ENCODE measurements at regions not wholly inside any gene's neighbourhood (a gene's known extent, or its start where the extent isn't known, plus 50 kb on each side); places are given as distances from the start of the nearest gene placed in this dataset.

- TF ChIP-seq EZH2 (IDR thresholded peaks at IDR 0.05; ENCODE audit: insufficient read depth, poor library complexity, severe bottlenecking) (no peak), EZH2phosphoT487 (IDR thresholded peaks at IDR 0.05; ENCODE audit: insufficient read depth, low read depth) (no peak)
- no peaks in the 10 kb centered on the region for H3K4me1 ChIP-seq (ENCODE audit: insufficient read depth)
- in situ Hi-C loops (cut with MboI): no loop called here
- no peaks in the 10 kb centered on the region for H3K36me3 ChIP-seq (ENCODE audit: low read depth)
- H3K9ac ChIP-seq: no peak overlapping the region
- no peaks in the 10 kb centered on the region for H3K27me3 ChIP-seq (replicated peaks; ENCODE audit: insufficient read depth)
- H3K79me2 ChIP-seq (ENCODE audit: insufficient read depth): no peaks in the 10 kb centered on the region
- no peak for DNase-seq
- no peak overlapping the region for H3K27ac ChIP-seq
- H2AFZ ChIP-seq: no peak overlapping the region
- H3K9me3 ChIP-seq (ENCODE audit: low read depth): no peaks in the 10 kb centered on the region
- no peaks in the 10 kb centered on the region for H3K9me2 ChIP-seq (ENCODE audit: insufficient read depth)
- H3F3A ChIP-seq (ENCODE audit: insufficient read depth): no peaks in the 10 kb centered on the region
- H4K20me1 ChIP-seq (ENCODE audit: insufficient read depth): no peaks in the 10 kb centered on the region
- H3K4me2 ChIP-seq (ENCODE audit: unreplicated experiment): no peak overlapping the region
- no peak overlapping the region for H3K4me3 ChIP-seq
These were observed 381.3 kb upstream of the LARGE1 start for GRCh38 chr22:34301569-34301968.

- Histone ChIP-seq H3K36me3 (ENCODE audit: low read depth) (no peaks in the 10 kb centered on the region), H3K9me2 (ENCODE audit: insufficient read depth) (no peaks in the 10 kb centered on the region), H3K9ac (no peak overlapping the region), H3K79me2 (ENCODE audit: insufficient read depth) (no peaks in the 10 kb centered on the region), H3K4me3 (no peak overlapping the region), H3K4me1 (ENCODE audit: insufficient read depth) (no peaks in the 10 kb centered on the region), H4K20me1 (ENCODE audit: insufficient read depth) (no peaks in the 10 kb centered on the region), H3K9me3 (ENCODE audit: low read depth) (no peaks in the 10 kb centered on the region), H3K27me3 (replicated peaks; ENCODE audit: insufficient read depth) (no peaks in the 10 kb centered on the region), H3K4me2 (ENCODE audit: unreplicated experiment) (no peak overlapping the region), H2AFZ (no peak overlapping the region), H3F3A (ENCODE audit: insufficient read depth) (no peaks in the 10 kb centered on the region), H3K27ac (no peak overlapping the region)
- in situ Hi-C loops (cut with MboI): no loop called here
- TF ChIP-seq EZH2phosphoT487 (IDR thresholded peaks at IDR 0.05; ENCODE audit: insufficient read depth, low read depth): no peak
- no peak for TF ChIP-seq EZH2 (IDR thresholded peaks at IDR 0.05; ENCODE audit: insufficient read depth, poor library complexity, severe bottlenecking)
- DNase-seq: no peak
- WGBS, 2 experiments (ENCODE audit: low coverage in 1 of 2, low lambda C conversion rate in 2 of 2, missing lambda C conversion rate in 2 of 2): 17 to 20% methylated on average over 3 of the region's 3 CpGs
These were observed 383.4 kb upstream of the LARGE1 start for GRCh38 chr22:34303656-34304055.

GRCh38 chr22:34306361-34306760 lies 386.1 kb upstream of the LARGE1 start:
- in situ Hi-C loops (cut with MboI): no loop called here
- no peak overlapping the region for H3K4me2 ChIP-seq (ENCODE audit: unreplicated experiment)
- H3K27ac ChIP-seq: no peak overlapping the region
- H3K9me3 ChIP-seq (ENCODE audit: low read depth): no peaks in the 10 kb centered on the region
- DNase-seq: no peak
- no peaks in the 10 kb centered on the region for H4K20me1 ChIP-seq (ENCODE audit: insufficient read depth)
- H3K9ac ChIP-seq: no peak overlapping the region
- H2AFZ ChIP-seq: no peak overlapping the region
- WGBS, 2 experiments (ENCODE audit: low coverage in 1 of 2, low lambda C conversion rate in 2 of 2, missing lambda C conversion rate in 2 of 2): 51 to 63% methylated on average over 2 of the region's 2 CpGs
- TF ChIP-seq EZH2 (IDR thresholded peaks at IDR 0.05; ENCODE audit: insufficient read depth, poor library complexity, severe bottlenecking) (no peak), EZH2phosphoT487 (IDR thresholded peaks at IDR 0.05; ENCODE audit: insufficient read depth, low read depth) (no peak)
- no peaks in the 10 kb centered on the region for H3K4me1 ChIP-seq (ENCODE audit: insufficient read depth)
- no peak overlapping the region for H3K4me3 ChIP-seq
- H3F3A ChIP-seq (ENCODE audit: insufficient read depth): no peaks in the 10 kb centered on the region
- no peaks in the 10 kb centered on the region for H3K79me2 ChIP-seq (ENCODE audit: insufficient read depth)
- H3K27me3 ChIP-seq (replicated peaks; ENCODE audit: insufficient read depth): no peaks in the 10 kb centered on the region
- H3K36me3 ChIP-seq (ENCODE audit: low read depth): no peaks in the 10 kb centered on the region
- H3K9me2 ChIP-seq (ENCODE audit: insufficient read depth): no peaks in the 10 kb centered on the region

- H3K79me2 ChIP-seq (ENCODE audit: insufficient read depth): no peaks in the 10 kb centered on the region
- 46 to 49% methylated on average over 3 of the region's 3 CpGs for WGBS, 2 experiments (ENCODE audit: low coverage in 1 of 2, low lambda C conversion rate in 2 of 2, missing lambda C conversion rate in 2 of 2)
- H3K4me3 ChIP-seq: no peak overlapping the region
- no peaks in the 10 kb centered on the region for H3K9me2 ChIP-seq (ENCODE audit: insufficient read depth)
- in situ Hi-C loops (cut with MboI): no loop called here
- H3K27ac ChIP-seq: no peak overlapping the region
- H3F3A ChIP-seq (ENCODE audit: insufficient read depth): no peaks in the 10 kb centered on the region
- no peaks in the 10 kb centered on the region for H3K27me3 ChIP-seq (replicated peaks; ENCODE audit: insufficient read depth)
- no peak overlapping the region for H3K4me2 ChIP-seq (ENCODE audit: unreplicated experiment)
- no peaks in the 10 kb centered on the region for H4K20me1 ChIP-seq (ENCODE audit: insufficient read depth)
- no peak overlapping the region for H2AFZ ChIP-seq
- DNase-seq: no peak
- no peak overlapping the region for H3K9ac ChIP-seq
- no peaks in the 10 kb centered on the region for H3K36me3 ChIP-seq (ENCODE audit: low read depth)
- H3K4me1 ChIP-seq (ENCODE audit: insufficient read depth): no peaks in the 10 kb centered on the region
- no peaks in the 10 kb centered on the region for H3K9me3 ChIP-seq (ENCODE audit: low read depth)
- TF ChIP-seq EZH2phosphoT487 (IDR thresholded peaks at IDR 0.05; ENCODE audit: insufficient read depth, low read depth): no peak
- no peak for TF ChIP-seq EZH2 (IDR thresholded peaks at IDR 0.05; ENCODE audit: insufficient read depth, poor library complexity, severe bottlenecking)
These were observed 387.8 kb upstream of the LARGE1 start for GRCh38 chr22:34308101-34308500.

- Histone ChIP-seq H3K79me2 (ENCODE audit: insufficient read depth) (no peaks in the 10 kb centered on the region), H3K4me2 (ENCODE audit: unreplicated experiment) (no peak overlapping the region), H3K36me3 (ENCODE audit: low read depth) (no peaks in the 10 kb centered on the region), H3F3A (ENCODE audit: insufficient read depth) (no peaks in the 10 kb centered on the region), H3K9me3 (ENCODE audit: low read depth) (no peaks in the 10 kb centered on the region), H3K4me1 (ENCODE audit: insufficient read depth) (no peaks in the 10 kb centered on the region), H4K20me1 (ENCODE audit: insufficient read depth) (no peaks in the 10 kb centered on the region), H3K27ac (no peak overlapping the region), H3K27me3 (replicated peaks; ENCODE audit: insufficient read depth) (no peaks in the 10 kb centered on the region), H2AFZ (no peak overlapping the region), H3K9me2 (ENCODE audit: insufficient read depth) (no peaks in the 10 kb centered on the region), H3K9ac (no peak overlapping the region), H3K4me3 (no peak overlapping the region)
- in situ Hi-C loops (cut with MboI): no loop called here
- TF ChIP-seq EZH2phosphoT487 (IDR thresholded peaks at IDR 0.05; ENCODE audit: insufficient read depth, low read depth): no peak
- no peak for TF ChIP-seq EZH2 (IDR thresholded peaks at IDR 0.05; ENCODE audit: insufficient read depth, poor library complexity, severe bottlenecking)
- WGBS, 2 experiments (ENCODE audit: low coverage in 1 of 2, low lambda C conversion rate in 2 of 2, missing lambda C conversion rate in 2 of 2): 25 to 32% methylated on average over 3 of the region's 3 CpGs
- DNase-seq: no peak
These were observed 399.1 kb upstream of the LARGE1 start for GRCh38 chr22:34319346-34319745.

Data from GM23248 (cell line).